ENCODE measurements at regions not wholly inside any gene's neighbourhood (a gene's known extent, or its start where the extent isn't known, plus 50 kb on each side); places are given as distances from the start of the nearest gene placed in this dataset.
A peak's percentile ranks its signal among the peaks of the same experiment; 100 is the strongest.

DNA sequence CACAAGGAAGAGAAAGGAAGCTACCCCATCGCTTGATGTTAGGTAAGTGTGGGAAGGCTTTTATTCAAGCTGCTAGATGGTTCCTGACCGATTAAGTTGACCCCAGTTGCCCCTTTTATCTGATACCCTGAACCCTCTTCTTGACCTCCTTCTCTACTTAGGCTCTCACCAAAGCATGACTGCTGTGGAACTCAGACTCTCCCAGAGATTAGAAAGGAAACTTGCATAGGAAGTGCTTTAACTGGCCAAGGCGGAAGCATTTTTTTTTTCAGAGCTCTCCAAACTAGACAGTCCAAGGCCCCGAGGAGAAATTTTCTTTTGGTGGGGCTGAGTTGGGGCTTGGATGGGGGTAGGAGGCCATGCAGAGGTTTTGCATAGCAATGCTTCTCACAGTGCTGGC, 101.3 kb upstream of the USP24 start:
- Histone ChIP-seq H3K4ac (ENCODE audit: low read depth in 1 of 2, low read length in 2 of 2) (no peak overlapping the region), H2BK15ac (ENCODE audit: low read depth, poor library complexity, severe bottlenecking) (no peak overlapping the region), H2AK5ac (ENCODE audit: low read length, severe bottlenecking) (no peak overlapping the region), H2AFZ (ENCODE audit: low read depth, low read length) (no peak overlapping the region), H2BK12ac (ENCODE audit: low read length in 2 of 2) (no peak overlapping the region), H3K14ac (ENCODE audit: low read length in 2 of 2) (no peak overlapping the region), H3K79me1 (replicated peaks; ENCODE audit: low read length, poor library complexity, severe bottlenecking) (no peaks in the 10 kb centered on the region), H3K4me1 (ENCODE audit: control insufficient read depth, insufficient read depth, low read depth, low read length) (no peaks in the 10 kb centered on the region), H2BK5ac (ENCODE audit: low read depth, low read length, poor library complexity, severe bottlenecking) (no peak overlapping the region), H3K9ac (ENCODE audit: low read length) (no peak overlapping the region), H2BK120ac (ENCODE audit: low read depth, low read length) (no peak overlapping the region), H4K91ac (ENCODE audit: low read length) (no peak overlapping the region), H3K18ac (ENCODE audit: low read depth in 1 of 2, low read length in 2 of 2) (no peak overlapping the region), H3K27me3 (ENCODE audit: control insufficient read depth in 1 of 2, insufficient read depth in 1 of 2, low read length in 2 of 2) (no peaks in the 10 kb centered on the region), H3K36me3 (ENCODE audit: control insufficient read depth in 1 of 2, insufficient read depth in 2 of 2, low read depth in 1 of 2, low read length in 2 of 2) (no peaks in the 10 kb centered on the region), H3K9me3 (ENCODE audit: control insufficient read depth, low read length) (no peaks in the 10 kb centered on the region), H3K23ac (ENCODE audit: low read length in 2 of 2) (no peak overlapping the region), H3K4me2 (ENCODE audit: low read length, poor library complexity, severe bottlenecking) (no peak overlapping the region), H3K4me3 (ENCODE audit: insufficient read depth in 1 of 2, low read depth in 1 of 2, low read length in 2 of 2) (no peak overlapping the region), H3K27ac (ENCODE audit: low read length, poor library complexity, severe bottlenecking) (no peak overlapping the region), H4K8ac (ENCODE audit: low read length) (no peak overlapping the region)
- WGBS: 73% methylated on average over 3 of the region's 4 CpGs
- DNase-seq: no peak

DNA sequence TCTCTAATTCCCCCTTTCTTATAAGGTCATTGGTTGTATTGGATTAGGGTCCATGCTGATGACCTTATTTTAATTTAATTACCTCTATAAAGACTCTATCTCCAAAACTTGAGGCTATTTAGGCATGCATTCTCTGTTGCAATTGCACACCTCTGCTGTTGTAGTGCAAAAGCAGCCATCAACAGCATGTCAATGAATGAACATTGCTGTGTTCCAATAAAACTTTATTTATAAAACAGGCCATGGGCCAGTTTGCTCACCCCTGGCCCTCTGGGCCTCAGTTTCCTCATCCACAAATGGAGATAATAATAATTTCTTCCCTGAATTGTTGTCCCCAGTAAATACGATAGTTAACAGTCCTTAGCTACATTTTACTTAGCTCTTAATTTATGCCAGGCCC, 100.4 kb upstream of the USP24 start:
- Histone ChIP-seq H3K18ac (ENCODE audit: low read depth in 1 of 2, low read length in 2 of 2) (no peak overlapping the region), H2AFZ (ENCODE audit: low read depth, low read length) (no peak overlapping the region), H2BK5ac (ENCODE audit: low read depth, low read length, poor library complexity, severe bottlenecking) (no peak overlapping the region), H3K9me3 (ENCODE audit: control insufficient read depth, low read length) (no peaks in the 10 kb centered on the region), H3K4me1 (ENCODE audit: control insufficient read depth, insufficient read depth, low read depth, low read length) (peaks cover 2% of the 10 kb centered on the region), H3K79me1 (replicated peaks; ENCODE audit: low read length, poor library complexity, severe bottlenecking) (no peaks in the 10 kb centered on the region), H3K36me3 (ENCODE audit: control insufficient read depth in 1 of 2, insufficient read depth in 2 of 2, low read depth in 1 of 2, low read length in 2 of 2) (no peaks in the 10 kb centered on the region), H4K91ac (ENCODE audit: low read length) (no peak overlapping the region), H3K4me2 (ENCODE audit: low read length, poor library complexity, severe bottlenecking) (no peak overlapping the region), H3K4me3 (ENCODE audit: insufficient read depth in 1 of 2, low read depth in 1 of 2, low read length in 2 of 2) (no peak overlapping the region), H2BK15ac (ENCODE audit: low read depth, poor library complexity, severe bottlenecking) (no peak overlapping the region), H3K27ac (ENCODE audit: low read length, poor library complexity, severe bottlenecking) (no peak overlapping the region), H3K23ac (ENCODE audit: low read length in 2 of 2) (no peak overlapping the region), H2AK5ac (ENCODE audit: low read length, severe bottlenecking) (no peak overlapping the region), H3K14ac (ENCODE audit: low read length in 2 of 2) (no peak overlapping the region), H2BK12ac (ENCODE audit: low read length in 2 of 2) (no peak overlapping the region), H4K8ac (ENCODE audit: low read length) (no peak overlapping the region), H3K4ac (ENCODE audit: low read depth in 1 of 2, low read length in 2 of 2) (no peak overlapping the region), H2BK120ac (ENCODE audit: low read depth, low read length) (no peak overlapping the region), H3K9ac (ENCODE audit: low read length) (no peak overlapping the region), H3K27me3 (ENCODE audit: control insufficient read depth in 1 of 2, insufficient read depth in 1 of 2, low read length in 2 of 2) (no peaks in the 10 kb centered on the region)
- DNase-seq: no peak
- no CpG with 5 or more reads among the region's 1 CpG for WGBS

DNA sequence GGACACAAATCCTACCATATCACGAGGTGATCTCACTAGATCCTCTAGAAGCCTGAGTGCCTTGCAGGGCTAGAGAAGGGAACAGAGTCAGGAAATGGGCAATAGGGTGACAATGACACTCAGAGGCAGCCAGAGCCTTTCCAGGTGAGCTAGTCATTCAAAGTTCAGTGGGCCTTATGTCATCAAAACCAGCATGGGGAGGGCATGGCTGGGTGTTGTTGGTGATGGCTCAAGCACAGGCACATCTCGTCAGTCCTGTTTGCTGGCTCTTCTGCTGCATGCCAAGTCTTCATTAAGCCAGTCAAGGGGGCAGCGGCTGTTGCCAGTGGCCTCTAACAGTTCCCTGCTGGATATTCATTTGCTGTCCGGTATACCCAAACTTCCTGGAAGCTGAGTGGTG, 99.6 kb upstream of the USP24 start:
- Histone ChIP-seq H3K27me3 (ENCODE audit: control insufficient read depth in 1 of 2, insufficient read depth in 1 of 2, low read length in 2 of 2) (no peaks in the 10 kb centered on the region), H3K79me1 (replicated peaks; ENCODE audit: low read length, poor library complexity, severe bottlenecking) (no peaks in the 10 kb centered on the region), H2BK120ac (ENCODE audit: low read depth, low read length) (no peak overlapping the region), H3K4ac (ENCODE audit: low read depth in 1 of 2, low read length in 2 of 2) (no peak overlapping the region), H3K9ac (ENCODE audit: low read length) (no peak overlapping the region), H3K9me3 (ENCODE audit: control insufficient read depth, low read length) (no peaks in the 10 kb centered on the region), H2BK12ac (ENCODE audit: low read length in 2 of 2) (peak overlapping the region; percentile 18 to 75), H2BK15ac (ENCODE audit: low read depth, poor library complexity, severe bottlenecking) (no peak overlapping the region), H3K18ac (ENCODE audit: low read depth in 1 of 2, low read length in 2 of 2) (peak overlapping the region in 1 of 2 experiments; percentile 37), H2BK5ac (ENCODE audit: low read depth, low read length, poor library complexity, severe bottlenecking) (no peak overlapping the region), H2AK5ac (ENCODE audit: low read length, severe bottlenecking) (no peak overlapping the region), H3K27ac (ENCODE audit: low read length, poor library complexity, severe bottlenecking) (no peak overlapping the region), H4K91ac (ENCODE audit: low read length) (no peak overlapping the region), H4K8ac (ENCODE audit: low read length) (no peak overlapping the region), H3K4me2 (ENCODE audit: low read length, poor library complexity, severe bottlenecking) (no peak overlapping the region), H3K36me3 (ENCODE audit: control insufficient read depth in 1 of 2, insufficient read depth in 2 of 2, low read depth in 1 of 2, low read length in 2 of 2) (no peaks in the 10 kb centered on the region), H3K14ac (ENCODE audit: low read length in 2 of 2) (peak overlapping the region in 1 of 2 experiments; percentile 26), H3K4me1 (ENCODE audit: control insufficient read depth, insufficient read depth, low read depth, low read length) (peaks cover 8% of the 10 kb centered on the region), H3K4me3 (ENCODE audit: insufficient read depth in 1 of 2, low read depth in 1 of 2, low read length in 2 of 2) (no peak overlapping the region), H2AFZ (ENCODE audit: low read depth, low read length) (no peak overlapping the region), H3K23ac (ENCODE audit: low read length in 2 of 2) (no peak overlapping the region)
- WGBS: over 99% methylated on average over 4 of the region's 4 CpGs
- DNase-seq: no peak

DNA sequence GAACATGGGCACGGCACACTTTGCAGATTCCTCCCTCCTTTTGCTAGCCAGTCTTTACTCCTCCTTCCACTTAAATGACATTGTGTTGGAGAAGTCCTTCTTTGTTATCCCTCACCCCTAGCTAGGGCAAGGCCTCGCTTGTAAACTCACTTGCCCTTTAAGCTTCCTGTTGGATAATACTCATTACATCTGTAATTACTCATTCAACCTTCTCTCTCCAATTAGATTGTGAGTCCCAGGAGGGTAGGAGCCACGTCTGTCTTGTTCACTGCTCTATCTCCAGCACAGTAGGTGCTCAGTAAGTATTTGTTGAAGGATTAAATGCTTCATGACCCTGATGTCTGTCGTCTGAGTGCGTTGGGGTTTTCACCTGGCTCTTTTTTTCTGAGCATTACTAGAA, 98.7 kb upstream of the USP24 start:
- H2AFZ ChIP-seq (ENCODE audit: low read depth, low read length): no peak overlapping the region
- no peak overlapping the region for H3K4ac ChIP-seq (ENCODE audit: low read depth in 1 of 2, low read length in 2 of 2)
- H3K9me3 ChIP-seq (ENCODE audit: control insufficient read depth, low read length): no peaks in the 10 kb centered on the region
- H3K27ac ChIP-seq (ENCODE audit: low read length, poor library complexity, severe bottlenecking): no peak overlapping the region
- no peaks in the 10 kb centered on the region for H3K79me1 ChIP-seq (replicated peaks; ENCODE audit: low read length, poor library complexity, severe bottlenecking)
- H2BK5ac ChIP-seq (ENCODE audit: low read depth, low read length, poor library complexity, severe bottlenecking): no peak overlapping the region
- H3K18ac ChIP-seq (ENCODE audit: low read depth in 1 of 2, low read length in 2 of 2): no peak overlapping the region
- no peak overlapping the region for H3K4me2 ChIP-seq (ENCODE audit: low read length, poor library complexity, severe bottlenecking)
- H4K8ac ChIP-seq (ENCODE audit: low read length): no peak overlapping the region
- no peak for DNase-seq
- peak overlapping the region; percentile 50 for H2AK5ac ChIP-seq (ENCODE audit: low read length, severe bottlenecking)
- no peak overlapping the region for H2BK15ac ChIP-seq (ENCODE audit: low read depth, poor library complexity, severe bottlenecking)
- H3K14ac ChIP-seq (ENCODE audit: low read length in 2 of 2): no peak overlapping the region
- no peaks in the 10 kb centered on the region for H3K27me3 ChIP-seq (ENCODE audit: control insufficient read depth in 1 of 2, insufficient read depth in 1 of 2, low read length in 2 of 2)
- WGBS: 44% methylated on average over 5 of the region's 5 CpGs
- H3K4me3 ChIP-seq (ENCODE audit: insufficient read depth in 1 of 2, low read depth in 1 of 2, low read length in 2 of 2): no peak overlapping the region
- no peaks in the 10 kb centered on the region for H3K36me3 ChIP-seq (ENCODE audit: control insufficient read depth in 1 of 2, insufficient read depth in 2 of 2, low read depth in 1 of 2, low read length in 2 of 2)
- no peak overlapping the region for H3K23ac ChIP-seq (ENCODE audit: low read length in 2 of 2)
- no peak overlapping the region for H4K91ac ChIP-seq (ENCODE audit: low read length)
- no peak overlapping the region for H3K9ac ChIP-seq (ENCODE audit: low read length)
- peaks cover 10% of the 10 kb centered on the region for H3K4me1 ChIP-seq (ENCODE audit: control insufficient read depth, insufficient read depth, low read depth, low read length)
- no peak overlapping the region for H2BK120ac ChIP-seq (ENCODE audit: low read depth, low read length)
- peak overlapping the region in 1 of 2 experiments; percentile 32 for H2BK12ac ChIP-seq (ENCODE audit: low read length in 2 of 2)
